ENCODE measurements at regions not wholly inside any gene's neighbourhood (a gene's known extent, or its start where the extent isn't known, plus 50 kb on each side); places are given as distances from the start of the nearest gene placed in this dataset.

DNA sequence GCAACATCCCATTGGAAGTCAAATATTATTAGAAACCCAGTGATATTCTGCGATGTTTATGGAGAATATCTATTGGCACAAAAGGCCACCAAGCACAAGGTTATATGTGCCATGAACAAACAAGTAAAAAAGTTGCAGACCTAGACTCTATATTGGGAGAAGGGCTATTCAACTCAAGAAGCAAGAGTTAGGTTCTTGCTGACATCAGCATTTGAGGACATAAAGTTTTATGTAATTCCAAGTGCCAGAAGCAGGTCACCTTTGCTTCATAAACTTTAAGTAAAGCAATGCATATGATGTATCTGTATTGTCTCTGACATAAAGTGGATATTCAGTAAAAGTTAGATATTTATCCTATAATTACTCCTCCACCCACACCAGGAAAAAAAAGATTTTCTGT, 71.1 kb downstream of the MAGEB10 start:
- H4K20me1 ChIP-seq (ENCODE audit: control insufficient read depth, insufficient read depth), result no peaks in the 10 kb centered on the region
- no peak overlapping the region for H2AFZ ChIP-seq (ENCODE audit: control insufficient read depth, low read depth, low read length)
- H3K27me3 ChIP-seq (replicated peaks in 1 of 2; ENCODE audit: control insufficient read depth in 2 of 2, insufficient read depth in 2 of 2, low read length in 1 of 2), result no peaks in the 10 kb centered on the region
- ChIA-PET CTCF (no interaction called here), SMC1A (ENCODE audit: uncharacterized antibody, unreplicated experiment) (no interaction called here), RAD21 (ENCODE audit: unreplicated experiment) (no interaction called here), POLR2A (no interaction called here)
- 0% methylated on average over 1 of the region's 1 CpG for WGBS (ENCODE audit: insufficient coverage, insufficient replicate concordance, low lambda C conversion rate, missing lambda C conversion rate)
- H3K4me3 ChIP-seq, result no peak overlapping the region
- H3K36me3 ChIP-seq (ENCODE audit: control insufficient read depth in 2 of 2, insufficient read depth in 2 of 2, low read length in 1 of 2), result no peaks in the 10 kb centered on the region
- ATAC-seq (no peak), FAIRE-seq (no peak), DNase-seq (ENCODE audit: low read depth, low spot score) (no peak)
- H3K79me2 ChIP-seq (ENCODE audit: control insufficient read depth, insufficient read depth, low read length), result no peaks in the 10 kb centered on the region
- no peak overlapping the region for H3K4me2 ChIP-seq (ENCODE audit: control insufficient read depth, insufficient read depth)
- H3K9me3 ChIP-seq (replicated peaks; ENCODE audit: control insufficient read depth, insufficient read depth, low read length), result no peaks in the 10 kb centered on the region
- H3K9ac ChIP-seq (ENCODE audit: control insufficient read depth, insufficient read depth, low read length), result no peak overlapping the region
- BruUV-seq (replicated peaks), result no TSS peak
- TF ChIP-seq HDAC6 (IDR thresholded peaks at IDR 0.05; ENCODE audit: unreplicated experiment) (no peak), SREBF1 (IDR thresholded peaks at IDR 0.05; ENCODE audit: low read length) (no peak), TCF7 (IDR thresholded peaks at IDR 0.05; ENCODE audit: borderline replicate concordance) (no peak), WRNIP1 (IDR thresholded peaks at IDR 0.05; ENCODE audit: borderline replicate concordance, low read depth, low read length) (no peak), ESRRA (IDR thresholded peaks at IDR 0.05; ENCODE audit: low read length) (no peak), CREM (IDR thresholded peaks at IDR 0.05; ENCODE audit: low read depth) (no peak), DPF2 (IDR thresholded peaks at IDR 0.05) (no peak), NFIC (IDR thresholded peaks at IDR 0.05; ENCODE audit: low read depth, low read length) (no peak), IRF4 (IDR thresholded peaks at IDR 0.05; ENCODE audit: low read depth, low read length) (no peak), SIX5 (IDR thresholded peaks at IDR 0.05; ENCODE audit: low read depth, low read length, severe bottlenecking) (no peak), SP1 (IDR thresholded peaks at IDR 0.05; ENCODE audit: low read depth, low read length) (no peak)
- TF ChIP-seq, protein P1, sequence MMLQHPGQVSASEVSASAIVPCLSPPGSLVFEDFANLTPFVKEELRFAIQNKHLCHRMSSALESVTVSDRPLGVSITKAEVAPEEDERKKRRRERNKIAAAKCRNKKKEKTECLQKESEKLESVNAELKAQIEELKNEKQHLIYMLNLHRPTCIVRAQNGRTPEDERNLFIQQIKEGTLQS (IDR thresholded peaks at IDR 0.05; ENCODE audit: borderline replicate concordance, extremely low read depth, low read depth, low read length), result no peak
- TF ChIP-seq, protein P2, sequence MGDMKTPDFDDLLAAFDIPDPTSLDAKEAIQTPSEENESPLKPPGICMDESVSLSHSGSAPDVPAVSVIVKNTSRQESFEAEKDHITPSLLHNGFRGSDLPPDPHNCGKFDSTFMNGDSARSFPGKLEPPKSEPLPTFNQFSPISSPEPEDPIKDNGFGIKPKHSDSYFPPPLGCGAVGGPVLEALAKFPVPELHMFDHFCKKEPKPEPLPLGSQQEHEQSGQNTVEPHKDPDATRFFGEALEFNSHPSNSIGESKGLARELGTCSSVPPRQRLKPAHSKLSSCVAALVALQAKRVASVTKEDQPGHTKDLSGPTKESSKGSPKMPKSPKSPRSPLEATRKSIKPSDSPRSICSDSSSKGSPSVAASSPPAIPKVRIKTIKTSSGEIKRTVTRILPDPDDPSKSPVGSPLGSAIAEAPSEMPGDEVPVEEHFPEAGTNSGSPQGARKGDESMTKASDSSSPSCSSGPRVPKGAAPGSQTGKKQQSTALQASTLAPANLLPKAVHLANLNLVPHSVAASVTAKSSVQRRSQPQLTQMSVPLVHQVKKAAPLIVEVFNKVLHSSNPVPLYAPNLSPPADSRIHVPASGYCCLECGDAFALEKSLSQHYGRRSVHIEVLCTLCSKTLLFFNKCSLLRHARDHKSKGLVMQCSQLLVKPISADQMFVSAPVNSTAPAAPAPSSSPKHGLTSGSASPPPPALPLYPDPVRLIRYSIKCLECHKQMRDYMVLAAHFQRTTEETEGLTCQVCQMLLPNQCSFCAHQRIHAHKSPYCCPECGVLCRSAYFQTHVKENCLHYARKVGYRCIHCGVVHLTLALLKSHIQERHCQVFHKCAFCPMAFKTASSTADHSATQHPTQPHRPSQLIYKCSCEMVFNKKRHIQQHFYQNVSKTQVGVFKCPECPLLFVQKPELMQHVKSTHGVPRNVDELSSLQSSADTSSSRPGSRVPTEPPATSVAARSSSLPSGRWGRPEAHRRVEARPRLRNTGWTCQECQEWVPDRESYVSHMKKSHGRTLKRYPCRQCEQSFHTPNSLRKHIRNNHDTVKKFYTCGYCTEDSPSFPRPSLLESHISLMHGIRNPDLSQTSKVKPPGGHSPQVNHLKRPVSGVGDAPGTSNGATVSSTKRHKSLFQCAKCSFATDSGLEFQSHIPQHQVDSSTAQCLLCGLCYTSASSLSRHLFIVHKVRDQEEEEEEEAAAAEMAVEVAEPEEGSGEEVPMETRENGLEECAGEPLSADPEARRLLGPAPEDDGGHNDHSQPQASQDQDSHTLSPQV (IDR thresholded peaks at IDR 0.05), result no peak
- TF ChIP-seq, protein P3, sequence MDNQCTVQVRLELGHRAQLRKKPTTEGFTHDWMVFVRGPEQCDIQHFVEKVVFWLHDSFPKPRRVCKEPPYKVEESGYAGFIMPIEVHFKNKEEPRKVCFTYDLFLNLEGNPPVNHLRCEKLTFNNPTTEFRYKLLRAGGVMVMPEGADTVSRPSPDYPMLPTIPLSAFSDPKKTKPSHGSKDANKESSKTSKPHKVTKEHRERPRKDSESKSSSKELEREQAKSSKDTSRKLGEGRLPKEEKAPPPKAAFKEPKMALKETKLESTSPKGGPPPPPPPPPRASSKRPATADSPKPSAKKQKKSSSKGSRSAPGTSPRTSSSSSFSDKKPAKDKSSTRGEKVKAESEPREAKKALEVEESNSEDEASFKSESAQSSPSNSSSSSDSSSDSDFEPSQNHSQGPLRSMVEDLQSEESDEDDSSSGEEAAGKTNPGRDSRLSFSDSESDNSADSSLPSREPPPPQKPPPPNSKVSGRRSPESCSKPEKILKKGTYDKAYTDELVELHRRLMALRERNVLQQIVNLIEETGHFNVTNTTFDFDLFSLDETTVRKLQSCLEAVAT (IDR thresholded peaks at IDR 0.05), result no peak
- H3K27ac ChIP-seq (ENCODE audit: control insufficient read depth, insufficient read depth), result no peak overlapping the region
- intact Hi-C loops (cut with micrococcal nuclease; ENCODE audit: unreplicated experiment), result no loop called here
- H3K4me1 ChIP-seq (ENCODE audit: control insufficient read depth, insufficient read depth, low read length), result no peaks in the 10 kb centered on the region
- in situ Hi-C loops (cut with MboI), result no loop called here

All from GM12878 (cell line).